ENCODE measurements at regions not wholly inside any gene's neighbourhood (a gene's known extent, or its start where the extent isn't known, plus 50 kb on each side); places are given as distances from the start of the nearest gene placed in this dataset.

GRCh38 chr5:60395712-60396329, 304.1 kb downstream of the DEPDC1B start:
- TF ChIP-seq CTCF (IDR thresholded peaks at IDR 0.05) (no peak), POLR2A (IDR thresholded peaks at IDR 0.05) (no peak)
